Heart right ventricle (tissue), 16 donors: ENCODE measurements at regions not wholly inside any gene's neighbourhood (a gene's known extent, or its start where the extent isn't known, plus 50 kb on each side); places are given as distances from the start of the nearest gene placed in this dataset.

ENCODE experiments used
- ATAC-seq, 8 donors: fragments of 200-7000 bp; cut with Tn5 transposase; one replicate each; pipeline ENCODE4 v1.9.1; 2020; ENCODE audit warnings: mild to moderate bottlenecking in 8 of 8, moderate library complexity in 8 of 8, moderate number of reproducible peaks in 1 of 8
- DNase-seq, 2 donors: peaks; one replicate each; pipeline ENCODE4 v3.0.0-alpha.2; 2020
- H3K27ac ChIP-seq, 10 donors: fragments of 200-600 bp; sonication (generic) in 2 of 10; one replicate each; pipeline versions ENCODE4 v1.5.0 to v1.8.0; 2020 to 2022; ENCODE audit warnings: mild to moderate bottlenecking in 3 of 10
- H3K27me3 ChIP-seq, 7 donors: fragments of 200-600 bp; one replicate each; pipeline ENCODE4 v1.8.0; 2021 to 2022; ENCODE audit warnings: mild to moderate bottlenecking in 2 of 7
- H3K36me3 ChIP-seq, 9 donors: fragments of 200-600 bp; sonication (generic) in 1 of 9; one replicate each; pipeline versions ENCODE4 v1.5.0 to v1.8.0; 2020 to 2022; ENCODE audit warnings: mild to moderate bottlenecking in 2 of 9
- H3K4me1 ChIP-seq, 9 donors: fragments of 200-600 bp; sonication (generic) in 1 of 9; one replicate each; pipeline versions ENCODE4 v1.5.0 to v1.8.0; 2020 to 2022; ENCODE audit warnings: mild to moderate bottlenecking in 4 of 9
- H3K4me3 ChIP-seq, 10 donors: fragments of 200-600 bp; sonication (generic) in 2 of 10; one replicate each; pipeline versions ENCODE4 v1.5.0 to v1.8.0; 2020 to 2022; ENCODE audit warnings: mild to moderate bottlenecking in 7 of 10, moderate library complexity in 2 of 10
- H3K9me3 ChIP-seq, 11 donors: fragments of 200-600 bp in 10 of 11; sonication (generic) in 2 of 11; one replicate each; pipeline versions ENCODE4 v1.5.0 to v1.8.0; 2013 to 2022; ENCODE audit warnings: mild to moderate bottlenecking in 2 of 11, control low read depth in 1 of 11, moderate library complexity in 1 of 11
- CTCF ChIP-seq, 9 donors: fragments of 200-600 bp; sonication (generic) in 2 of 9; IDR thresholded peaks; one replicate each; pipeline versions ENCODE4 v1.5.0 to v1.8.0; 2021 to 2022; ENCODE audit warnings: antibody characterized with exemption in 9 of 9, mild to moderate bottlenecking in 5 of 9, moderate library complexity in 1 of 9
- WGBS, 2 donors: extraction: QIAGEN DNeasy Blood & Tissue Kit; methylation state at CpG; one replicate each; pipeline ENCODE4 v1.1.7; 2013; ENCODE audit warnings: inconsistent platforms in 1 of 2; 5-methylcytosine and 5-hydroxymethylcytosine counted together
- intact Hi-C, 10 donors: fragments of 100-400 bp; cut with DNase I; formaldehyde crosslinking; loops; one replicate each; pipeline versions ENCODE4 v1.11.1 to v1.14.2; 2022
- donor health status: Arrhythmogenic right ventricular cardiomyopathy.
- donor health status: ischemic (EF 13 %, LVEDD 7.1; RV severe dilation, severe dysfunction).
- donor health status: healthy with polysubstance abuse.
- donor health status: DM: no; HTN: yes; CAD: no.
- donor health status: DM: no; HTN: no; CAD: no.
- donor health status: ischemic (EF 25% LVEDD 6.9; RV normal size, moderate dysfunction).
- donor health status: ischemic (EF 25% LVEDD 5.7; RV mildly dilated, moderate dysfunction).
- donor health status: healthy.
- donor health status: DM: yes; HTN: yes; CAD: no.
- donor health status: Ischemic cardiomyopathy.
- donor health status: ischemic (EF 35%, LVEDD 5.7; RV mildly dilated, moderate dysfunction).
- donor health status: nonischemic (EF 11% LVEDD 7.7; RV severe dilation, severe dysfunction).
- donor health status: DM: yes; HTN: yes; CAD: no.
- donor health status: PGD.
- donor health status: ischemic (EF 29% LVEDD 5.4; RV normal size, mild dysfunction).
- donor health status: nonischemic (EF 23%, LVEDD 6.1; RV moderate dilation, normal function).

GRCh38 chr12:24480766-24481449, 468.0 kb downstream of the BCAT1 start:
- TF ChIP-seq CTCF (IDR thresholded peaks at IDR 0.05), result no peak
- H3K4me1 ChIP-seq, result no peaks in the 10 kb centered on the region
- no peak overlapping the region for H3K27ac ChIP-seq
- H3K27me3 ChIP-seq, result no peaks in the 10 kb centered on the region
- intact Hi-C loops, result loop anchor here in 1 of 10 donors (10.0 kb wide), 1 partner anchor 54 kb away; no protein-coding TSS in a partner anchor
- no peak for DNase-seq
- no peaks in the 10 kb centered on the region for H3K36me3 ChIP-seq
- no peak overlapping the region for H3K4me3 ChIP-seq
- 59% methylated on average over 5 of the region's 5 CpGs for WGBS, 2 donors
- ATAC-seq, result no peak
- H3K9me3 ChIP-seq, result no peaks in the 10 kb centered on the region

GRCh38 chr12:24479131-24479530, 469.8 kb downstream of the BCAT1 start:
- no peaks in the 10 kb centered on the region for H3K9me3 ChIP-seq
- H3K27ac ChIP-seq, result no peak overlapping the region
- no peak for ATAC-seq
- DNase-seq, result no peak
- WGBS, 2 donors, result 67 to 75% methylated on average over 5 of the region's 5 CpGs
- no peaks in the 10 kb centered on the region for H3K4me1 ChIP-seq
- H3K27me3 ChIP-seq, result no peaks in the 10 kb centered on the region
- intact Hi-C loops, result no loop called here
- no peak for TF ChIP-seq CTCF (IDR thresholded peaks at IDR 0.05)
- H3K4me3 ChIP-seq, result no peak overlapping the region
- no peaks in the 10 kb centered on the region for H3K36me3 ChIP-seq

- DNase-seq (no peak), ATAC-seq (no peak)
- 88% methylated on average over 1 of the region's 1 CpG for WGBS, 2 donors
- Histone ChIP-seq H3K4me1 (no peaks in the 10 kb centered on the region), H3K27me3 (no peaks in the 10 kb centered on the region), H3K36me3 (no peaks in the 10 kb centered on the region), H3K9me3 (no peaks in the 10 kb centered on the region), H3K4me3 (no peak overlapping the region), H3K27ac (no peak overlapping the region)
- intact Hi-C loops, result no loop called here
- no peak for TF ChIP-seq CTCF (IDR thresholded peaks at IDR 0.05)
These were observed 470.6 kb downstream of the BCAT1 start for GRCh38 chr12:24478254-24478653.

- DNase-seq, result no peak
- H3K9me3 ChIP-seq, result no peaks in the 10 kb centered on the region
- no peak for ATAC-seq
- no peak overlapping the region for H3K4me3 ChIP-seq
- intact Hi-C loops, result no loop called here
- 87 to 94% methylated on average over 6 of the region's 6 CpGs for WGBS, 2 donors
- no peak for TF ChIP-seq CTCF (IDR thresholded peaks at IDR 0.05)
- H3K4me1 ChIP-seq, result no peaks in the 10 kb centered on the region
- H3K27me3 ChIP-seq, result no peaks in the 10 kb centered on the region
- H3K36me3 ChIP-seq, result no peaks in the 10 kb centered on the region
- no peak overlapping the region for H3K27ac ChIP-seq
These were observed 472.6 kb downstream of the BCAT1 start for GRCh38 chr12:24476310-24476709.
